GM06990 (cell line): ENCODE measurements at regions not wholly inside any gene's neighbourhood (a gene's known extent, or its start where the extent isn't known, plus 50 kb on each side); places are given as distances from the start of the nearest gene placed in this dataset.

Experiments used
- DNase-seq: peaks from one replicate; pipeline ENCODE4 v3.0.0-alpha.2; 2011; ENCODE audit not compliant: insufficient read length; ENCODE audit errors: extremely low read depth
- H3K27me3 ChIP-seq: replicated peaks from 2 replicates; pipeline ENCODE4 v1.6.0; 2011; ENCODE audit warnings: low read length; ENCODE audit not compliant: control insufficient read depth, insufficient read depth
- H3K36me3 ChIP-seq: 2 replicates; pipeline ENCODE4 v1.5.1; 2011; ENCODE audit warnings: low read length; ENCODE audit not compliant: control insufficient read depth, insufficient read depth
- H3K4me3 ChIP-seq: replicated peaks from 2 replicates; pipeline ENCODE4 v1.5.1; 2011; ENCODE audit warnings: low read depth, mild to moderate bottlenecking, control low read depth, low read length
- TF ChIP-seq, protein P1 (sequence below): IDR thresholded peaks from 2 replicates; pipeline ENCODE4 v1.5.1; 2011; ENCODE audit warnings: low read length, control low read depth, mild to moderate bottlenecking, inconsistent platforms; ENCODE audit not compliant: insufficient read depth, poor library complexity, severe bottlenecking

DNA sequence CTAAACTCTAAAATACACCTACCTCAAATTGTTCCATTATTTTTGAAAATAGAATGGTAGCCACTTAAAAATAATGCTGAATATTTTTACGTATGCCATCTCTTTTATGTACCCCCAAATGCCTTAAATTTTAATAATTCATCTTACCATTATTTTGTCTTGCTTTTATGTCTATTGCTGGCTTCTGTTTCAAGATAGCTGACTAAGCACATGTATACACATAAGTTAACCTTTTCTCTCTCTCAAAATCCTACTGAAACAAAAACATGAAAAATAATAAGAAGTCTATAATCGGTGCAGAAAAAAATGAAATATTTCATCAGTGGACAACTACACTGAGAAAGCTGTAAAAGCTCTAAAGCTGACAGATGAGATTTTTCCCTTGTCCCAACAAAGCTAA lies 652.0 kb upstream of the ZNF608 start:
- no peaks in the 10 kb centered on the region for H3K36me3 ChIP-seq
- DNase-seq: no peak
- no peak overlapping the region for H3K4me3 ChIP-seq

GRCh38 chr5:125399885-125400284 lies 653.4 kb upstream of the ZNF608 start:
- no peak for DNase-seq
- no peak overlapping the region for H3K4me3 ChIP-seq
- no peaks in the 10 kb centered on the region for H3K36me3 ChIP-seq
- H3K27me3 ChIP-seq: no peaks in the 10 kb centered on the region
- TF ChIP-seq, protein P1, sequence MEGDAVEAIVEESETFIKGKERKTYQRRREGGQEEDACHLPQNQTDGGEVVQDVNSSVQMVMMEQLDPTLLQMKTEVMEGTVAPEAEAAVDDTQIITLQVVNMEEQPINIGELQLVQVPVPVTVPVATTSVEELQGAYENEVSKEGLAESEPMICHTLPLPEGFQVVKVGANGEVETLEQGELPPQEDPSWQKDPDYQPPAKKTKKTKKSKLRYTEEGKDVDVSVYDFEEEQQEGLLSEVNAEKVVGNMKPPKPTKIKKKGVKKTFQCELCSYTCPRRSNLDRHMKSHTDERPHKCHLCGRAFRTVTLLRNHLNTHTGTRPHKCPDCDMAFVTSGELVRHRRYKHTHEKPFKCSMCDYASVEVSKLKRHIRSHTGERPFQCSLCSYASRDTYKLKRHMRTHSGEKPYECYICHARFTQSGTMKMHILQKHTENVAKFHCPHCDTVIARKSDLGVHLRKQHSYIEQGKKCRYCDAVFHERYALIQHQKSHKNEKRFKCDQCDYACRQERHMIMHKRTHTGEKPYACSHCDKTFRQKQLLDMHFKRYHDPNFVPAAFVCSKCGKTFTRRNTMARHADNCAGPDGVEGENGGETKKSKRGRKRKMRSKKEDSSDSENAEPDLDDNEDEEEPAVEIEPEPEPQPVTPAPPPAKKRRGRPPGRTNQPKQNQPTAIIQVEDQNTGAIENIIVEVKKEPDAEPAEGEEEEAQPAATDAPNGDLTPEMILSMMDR: no peak

More for the DNA sequence above, 652.0 kb upstream of the ZNF608 start:
- H3K27me3 ChIP-seq: no peaks in the 10 kb centered on the region
- TF ChIP-seq, protein P1: no peak

DNA sequence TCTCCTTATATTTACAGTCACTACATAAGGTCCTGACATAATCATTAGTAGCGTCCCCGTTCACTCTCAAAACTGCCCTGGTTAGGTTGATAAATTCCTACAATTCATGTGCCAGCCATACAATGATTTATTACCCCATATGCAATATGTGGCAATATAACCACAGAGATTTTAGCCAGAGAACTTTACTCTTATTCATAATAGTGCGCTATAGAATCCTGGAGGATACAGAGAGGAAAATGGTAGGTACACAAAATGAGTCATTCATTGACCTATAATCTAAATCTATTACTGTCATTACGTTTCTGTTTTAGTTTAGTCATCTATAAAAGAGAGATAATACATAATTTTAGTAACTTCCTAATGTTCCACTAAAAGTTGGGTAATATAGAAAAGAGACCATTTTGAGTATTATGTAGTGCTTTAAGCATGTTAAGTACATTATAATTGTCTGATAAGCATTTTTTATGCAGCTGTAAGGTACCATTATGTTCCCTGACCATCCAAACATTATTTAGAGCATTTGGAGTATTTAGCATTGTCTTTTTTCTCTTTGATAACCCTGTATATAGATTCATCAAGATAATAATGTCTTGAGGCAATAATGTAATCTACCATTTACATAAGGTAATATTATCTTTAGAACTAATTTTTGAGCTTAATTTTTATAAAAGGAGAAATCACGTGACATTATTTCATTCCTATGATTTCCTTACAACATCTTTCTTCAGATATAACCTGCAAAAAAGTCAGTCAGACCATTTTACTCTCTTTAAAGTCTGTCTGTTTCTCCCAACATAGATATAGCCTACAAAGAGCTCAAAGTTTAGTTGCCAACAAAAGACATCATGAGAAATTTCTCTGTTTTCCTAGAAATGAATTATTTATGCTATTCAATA lies 655.5 kb upstream of the ZNF608 start:
- H3K36me3 ChIP-seq: no peaks in the 10 kb centered on the region
- H3K4me3 ChIP-seq: no peak overlapping the region
- H3K27me3 ChIP-seq: no peaks in the 10 kb centered on the region
- no peak for DNase-seq
- TF ChIP-seq, protein P1: no peak

DNA sequence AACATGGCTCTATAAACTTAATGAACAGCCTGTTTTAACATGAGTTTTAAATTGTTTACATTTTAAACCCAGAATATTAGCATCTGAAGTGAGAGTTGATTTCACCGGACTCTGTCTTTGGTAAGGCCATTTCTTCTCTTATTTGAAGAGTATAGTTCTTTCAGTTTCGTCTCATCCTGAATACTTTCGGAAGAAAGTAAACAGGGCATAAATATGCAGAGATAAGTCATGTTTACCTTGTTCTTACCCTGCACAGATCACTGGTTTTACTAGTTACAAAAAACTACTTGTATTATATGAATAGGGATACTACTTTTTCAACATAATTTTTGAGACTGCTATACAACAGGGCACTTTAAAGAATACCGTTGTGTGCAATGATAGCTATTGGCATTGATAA lies 656.3 kb upstream of the ZNF608 start:
- no peaks in the 10 kb centered on the region for H3K27me3 ChIP-seq
- H3K4me3 ChIP-seq: no peak overlapping the region
- DNase-seq: no peak
- no peaks in the 10 kb centered on the region for H3K36me3 ChIP-seq
- TF ChIP-seq, protein P1: no peak

DNA sequence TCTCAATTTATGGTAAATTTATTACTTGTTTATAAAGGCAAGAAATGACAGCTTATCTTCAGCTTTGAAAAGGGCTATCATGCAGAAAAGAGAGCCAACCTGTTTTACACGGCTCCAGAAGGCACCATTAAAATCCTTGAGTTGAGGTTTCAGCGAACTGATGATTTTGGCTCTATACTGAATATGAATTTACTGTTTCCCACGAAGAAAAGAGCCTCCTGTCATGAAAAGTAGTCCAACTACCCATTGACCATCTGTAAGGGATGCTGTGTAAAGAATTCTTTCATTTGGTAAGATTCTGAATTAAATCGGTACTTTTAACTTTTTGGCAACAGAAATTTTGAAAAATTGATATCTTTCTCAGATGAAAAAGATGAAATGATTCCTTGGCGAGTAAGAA lies 657.6 kb upstream of the ZNF608 start:
- no peaks in the 10 kb centered on the region for H3K27me3 ChIP-seq
- no peaks in the 10 kb centered on the region for H3K36me3 ChIP-seq
- TF ChIP-seq, protein P1: no peak
- no peak overlapping the region for H3K4me3 ChIP-seq
- DNase-seq: no peak
